A172 (cell line): ENCODE measurements at regions not wholly inside any gene's neighbourhood (a gene's known extent, or its start where the extent isn't known, plus 50 kb on each side); places are given as distances from the start of the nearest gene placed in this dataset.

ENCODE experiments used
- DNase-seq: peaks from one replicate; pipeline ENCODE4 v3.0.0-alpha.2; 2015; ENCODE audit warnings: low spot score

DNA sequence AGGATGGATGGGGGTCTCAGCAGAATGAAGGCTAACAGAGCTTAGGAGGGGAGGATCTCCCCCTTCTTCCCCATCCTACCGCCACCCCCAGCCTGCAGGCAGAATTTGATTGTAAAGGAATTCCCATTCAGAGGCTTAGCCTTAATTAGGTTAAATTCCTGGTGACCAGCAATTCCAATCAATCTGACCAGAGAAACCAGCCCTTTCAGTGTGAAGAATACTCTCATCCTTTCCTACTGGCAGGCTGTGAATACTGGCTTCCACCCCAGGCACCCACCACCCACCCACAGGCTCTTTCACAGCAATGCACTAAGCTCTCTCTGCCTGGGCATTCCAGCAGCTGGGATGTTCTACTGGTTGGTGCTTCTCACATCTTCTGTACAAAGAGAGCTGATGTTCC is 137.9 kb upstream of the LYZL1 start:
- no peak for DNase-seq

DNA sequence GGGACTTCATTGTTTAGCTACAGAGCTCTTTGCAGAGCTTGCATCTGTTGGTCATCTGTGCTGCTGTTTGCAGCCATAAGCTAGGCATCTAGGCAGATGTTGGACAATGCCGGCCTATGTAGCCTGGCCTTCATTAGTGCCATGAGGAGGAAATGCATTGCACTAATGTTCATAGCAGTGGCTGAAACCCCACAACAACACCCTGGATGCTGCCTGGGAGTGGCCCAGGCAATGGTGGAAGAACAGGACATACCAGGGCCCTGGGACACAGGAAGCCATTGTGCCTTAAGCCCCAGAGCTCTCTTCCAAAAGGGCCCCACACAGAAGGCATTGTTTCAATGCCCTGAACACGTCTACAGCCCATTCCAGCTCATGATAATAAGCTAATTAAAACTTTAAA is 131.5 kb upstream of the LYZL1 start:
- DNase-seq = no peak

DNA sequence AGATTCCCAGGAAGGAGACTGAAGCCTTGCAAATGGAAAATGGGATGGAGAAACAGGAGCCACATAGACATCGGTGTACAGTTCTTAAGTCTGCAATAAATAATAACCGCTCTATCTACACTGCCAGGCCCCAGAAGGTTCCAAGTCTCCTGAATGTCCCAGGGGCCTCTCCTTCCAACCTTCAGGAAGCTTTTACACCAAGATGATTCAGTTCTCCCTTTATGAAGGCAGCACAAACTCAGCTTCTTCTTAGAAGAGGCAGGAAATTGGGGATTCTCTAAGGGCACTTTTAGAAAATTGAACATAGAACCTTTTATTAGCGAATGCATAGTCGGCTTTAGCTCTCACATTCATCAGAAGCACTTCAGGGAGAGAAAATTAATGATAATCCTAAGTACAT is 130.8 kb upstream of the LYZL1 start:
- DNase-seq = no peak

DNA sequence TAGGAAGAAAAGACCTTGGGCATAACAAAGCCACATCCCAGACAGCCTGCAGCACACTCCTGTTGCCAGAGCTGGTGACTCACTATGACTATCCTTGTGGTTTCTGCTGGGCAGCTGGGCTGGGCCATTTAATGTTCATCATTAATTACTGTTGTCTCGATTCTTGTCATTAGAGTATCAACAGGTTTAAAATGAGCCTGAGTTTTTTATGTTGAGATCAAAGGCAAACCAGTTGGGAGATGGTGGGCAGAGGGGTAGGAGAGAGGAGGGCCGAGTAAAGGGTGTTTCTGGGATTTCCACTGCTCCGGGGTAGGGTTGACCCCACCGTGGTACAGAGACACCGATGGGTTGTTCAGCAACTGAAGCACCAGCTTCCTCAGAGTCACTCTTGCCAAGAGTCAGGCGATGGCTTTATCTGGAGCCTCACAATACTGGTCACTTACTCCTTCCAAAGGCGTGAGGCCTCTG is 128.7 kb upstream of the LYZL1 start:
- DNase-seq = peak; percentile 98

DNA sequence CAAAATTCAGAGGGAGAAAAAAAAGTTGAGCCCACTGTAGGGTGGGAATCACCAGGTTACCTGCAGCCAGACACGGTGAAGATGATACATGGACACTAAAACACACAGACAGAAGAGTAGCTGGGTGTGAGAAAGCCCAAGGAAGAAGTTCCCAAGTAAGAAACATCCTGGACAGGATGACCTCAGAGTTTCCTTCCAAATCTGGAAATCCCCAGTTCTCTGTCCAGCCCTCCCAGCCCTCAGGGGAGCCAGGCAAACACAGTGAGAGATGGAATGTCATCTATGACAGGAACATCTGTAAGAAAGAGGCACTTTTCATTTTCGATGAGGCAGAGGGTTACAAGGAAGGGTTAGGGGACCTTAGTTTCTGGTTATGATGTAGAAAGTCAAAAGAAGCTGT is 125.1 kb upstream of the LYZL1 start:
- peak; percentile 96 for DNase-seq

DNA sequence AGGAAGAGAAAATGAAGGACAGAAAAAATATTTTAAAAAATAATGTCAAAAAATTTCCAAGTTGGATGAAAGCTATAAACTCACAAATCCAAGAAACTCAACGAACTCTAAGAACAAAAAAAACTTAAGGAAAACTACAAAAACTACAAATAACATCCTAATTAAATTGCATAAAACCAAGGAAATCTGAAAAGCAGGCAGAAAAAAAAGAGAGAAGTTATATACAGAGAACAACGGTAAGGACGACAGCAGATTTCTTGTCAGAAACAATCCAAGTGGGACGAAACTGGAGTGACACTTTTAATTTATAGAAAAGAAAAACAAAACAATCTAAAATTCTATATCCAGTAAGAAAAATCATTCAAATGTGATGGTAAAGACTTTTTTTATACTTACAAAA is 122.2 kb upstream of the LYZL1 start:
- no peak for DNase-seq

DNA sequence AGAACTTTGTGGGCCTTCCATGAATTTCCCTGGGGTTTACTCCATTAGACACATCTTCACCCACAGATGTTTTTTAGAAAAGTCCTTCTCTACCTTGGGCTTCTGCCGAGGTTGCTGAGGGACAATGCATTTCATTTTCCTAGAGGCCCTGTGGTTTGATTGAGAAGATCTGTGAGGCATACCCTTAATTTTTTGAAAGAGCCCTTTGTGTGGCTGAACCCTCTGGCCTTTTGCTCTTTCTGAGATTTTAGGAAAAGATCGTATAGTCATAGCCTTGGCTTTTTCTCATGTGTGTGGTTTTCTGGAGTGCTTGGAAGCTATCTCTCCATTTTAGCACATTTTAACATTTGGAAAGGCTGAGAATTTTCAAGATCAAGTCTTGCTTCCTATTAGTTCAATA is 119.8 kb upstream of the LYZL1 start:
- DNase-seq = no peak

DNA sequence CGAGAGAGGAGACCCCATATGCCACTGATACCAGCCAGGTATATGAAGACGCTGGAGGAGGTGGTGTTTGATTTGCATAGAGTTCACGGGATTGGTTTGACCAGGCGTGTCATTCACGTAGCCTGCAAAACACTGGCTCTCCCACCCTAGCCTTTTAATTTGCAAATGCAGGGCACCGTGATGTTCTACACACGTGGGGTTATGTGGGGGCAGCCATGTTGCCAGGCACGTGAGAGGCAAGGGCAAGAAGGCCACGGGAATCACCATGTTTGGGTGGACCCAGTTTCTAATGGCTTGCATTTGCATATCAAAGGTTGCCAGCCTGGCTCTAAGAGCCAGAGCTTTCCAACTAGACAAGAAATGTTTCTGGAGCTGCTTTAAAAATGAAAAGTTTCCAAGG is 117.2 kb upstream of the LYZL1 start:
- no peak for DNase-seq

DNA sequence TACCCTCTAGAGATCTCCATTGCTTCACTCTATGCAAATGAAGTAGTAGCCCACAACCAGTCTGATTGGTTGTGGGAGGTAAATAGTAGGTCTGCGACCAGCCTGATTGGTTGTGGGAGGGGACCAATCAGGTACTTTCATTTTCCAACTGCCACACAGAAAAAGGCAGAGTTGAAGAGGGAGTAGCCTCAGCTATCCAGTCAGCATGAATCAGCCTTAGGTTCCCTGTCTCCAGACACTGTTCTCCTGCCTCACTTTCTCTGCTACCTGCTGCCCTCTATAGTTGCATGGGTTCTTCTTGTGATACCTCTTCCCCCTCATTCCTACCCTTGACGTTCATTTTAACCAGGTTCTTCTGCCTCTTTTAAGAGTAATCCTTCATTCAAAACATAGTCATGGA is 114.5 kb upstream of the LYZL1 start:
- DNase-seq = no peak

DNA sequence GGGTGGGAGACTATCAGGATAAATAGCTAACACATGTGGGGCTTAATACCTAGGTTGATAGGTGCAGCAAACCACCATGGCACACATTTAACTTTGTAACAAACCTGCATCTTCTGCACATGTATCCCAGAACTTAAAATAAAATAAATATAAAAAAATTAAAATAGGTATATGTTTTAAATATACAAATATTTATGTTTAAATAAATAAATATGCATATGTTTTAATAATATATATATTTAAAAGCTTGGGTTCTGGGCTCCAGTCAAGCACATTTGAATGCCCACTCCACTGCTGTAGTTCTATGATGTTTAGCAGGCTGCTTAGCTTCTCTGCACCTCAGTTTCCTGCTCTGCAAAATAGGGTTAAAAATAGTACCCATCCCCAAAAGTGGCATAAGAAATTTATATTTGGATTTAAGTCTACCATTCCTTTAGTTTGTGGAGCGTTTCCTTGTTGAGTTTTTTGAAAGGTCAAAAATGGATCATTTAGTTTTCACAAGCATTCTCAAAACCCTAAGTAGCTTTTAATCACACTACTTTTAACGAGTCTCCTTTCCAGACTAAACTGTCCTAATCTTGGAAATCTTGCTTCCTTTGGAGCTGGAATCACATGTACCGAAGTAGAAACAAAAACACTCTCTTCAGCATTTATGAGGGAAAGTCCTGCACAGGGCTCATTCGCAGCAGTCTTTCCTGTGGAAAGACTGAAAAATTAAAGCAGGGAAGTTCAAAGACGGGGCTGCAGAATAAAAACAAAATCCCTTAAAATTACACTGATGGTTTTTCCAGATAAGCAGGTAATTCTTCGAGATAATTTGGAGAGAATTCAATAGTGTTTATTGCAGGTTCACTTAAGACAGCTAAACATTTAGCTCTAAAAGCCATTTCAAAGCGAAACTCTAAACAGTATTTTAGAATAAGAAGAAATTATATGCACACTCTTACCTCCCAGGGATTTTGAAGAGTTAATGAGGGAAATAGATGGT is 111.7 kb upstream of the LYZL1 start:
- DNase-seq = no peak

DNA sequence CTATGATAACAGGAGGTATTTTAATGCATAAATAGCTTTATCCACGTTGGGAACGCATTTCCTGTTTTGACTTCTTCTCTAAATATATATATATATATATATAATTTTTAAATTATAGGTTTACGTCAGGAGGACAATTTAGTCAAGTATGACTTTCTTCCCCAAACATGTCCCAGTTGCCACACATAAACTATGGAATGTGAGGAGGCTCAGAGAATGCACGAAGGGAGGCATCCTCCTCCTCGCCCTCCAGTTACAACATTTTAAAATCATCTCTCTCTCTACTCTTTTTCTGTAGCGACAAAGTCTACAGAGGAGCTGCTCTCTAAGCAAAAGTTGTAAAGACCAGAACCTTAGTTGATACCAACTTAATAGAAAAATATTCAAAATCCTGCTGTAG is 106.9 kb upstream of the LYZL1 start:
- no peak for DNase-seq

DNA sequence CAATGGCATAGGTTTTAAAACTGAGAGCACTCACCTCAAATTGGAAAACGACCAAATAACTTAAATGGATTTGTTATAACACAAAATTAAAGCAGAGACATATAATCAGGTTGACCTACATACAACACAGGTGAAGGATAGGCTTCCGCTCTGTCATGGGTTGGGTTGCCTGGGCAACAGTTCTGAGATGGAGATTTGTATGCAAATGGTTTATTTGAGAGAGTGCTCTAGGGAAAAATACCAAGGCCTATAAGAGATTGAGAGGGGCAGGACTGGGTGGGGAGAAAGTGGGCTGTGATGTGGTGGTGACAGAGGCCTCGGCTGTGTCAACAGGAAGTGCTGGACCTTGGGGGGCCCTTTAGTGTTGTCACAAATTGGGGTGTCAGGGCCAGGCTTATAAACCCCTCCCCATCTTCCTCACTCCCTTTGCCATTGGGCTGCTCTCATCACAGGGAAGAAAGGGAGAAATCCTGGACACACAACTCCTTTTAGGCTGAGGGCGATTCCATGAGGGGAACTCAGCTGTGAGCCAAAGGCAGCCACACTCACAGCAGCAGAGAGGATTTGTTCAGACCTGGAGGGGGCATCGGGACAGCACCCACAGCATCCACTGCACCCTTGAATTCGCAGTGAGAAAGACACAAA is 105.4 kb upstream of the LYZL1 start:
- no peak for DNase-seq

DNA sequence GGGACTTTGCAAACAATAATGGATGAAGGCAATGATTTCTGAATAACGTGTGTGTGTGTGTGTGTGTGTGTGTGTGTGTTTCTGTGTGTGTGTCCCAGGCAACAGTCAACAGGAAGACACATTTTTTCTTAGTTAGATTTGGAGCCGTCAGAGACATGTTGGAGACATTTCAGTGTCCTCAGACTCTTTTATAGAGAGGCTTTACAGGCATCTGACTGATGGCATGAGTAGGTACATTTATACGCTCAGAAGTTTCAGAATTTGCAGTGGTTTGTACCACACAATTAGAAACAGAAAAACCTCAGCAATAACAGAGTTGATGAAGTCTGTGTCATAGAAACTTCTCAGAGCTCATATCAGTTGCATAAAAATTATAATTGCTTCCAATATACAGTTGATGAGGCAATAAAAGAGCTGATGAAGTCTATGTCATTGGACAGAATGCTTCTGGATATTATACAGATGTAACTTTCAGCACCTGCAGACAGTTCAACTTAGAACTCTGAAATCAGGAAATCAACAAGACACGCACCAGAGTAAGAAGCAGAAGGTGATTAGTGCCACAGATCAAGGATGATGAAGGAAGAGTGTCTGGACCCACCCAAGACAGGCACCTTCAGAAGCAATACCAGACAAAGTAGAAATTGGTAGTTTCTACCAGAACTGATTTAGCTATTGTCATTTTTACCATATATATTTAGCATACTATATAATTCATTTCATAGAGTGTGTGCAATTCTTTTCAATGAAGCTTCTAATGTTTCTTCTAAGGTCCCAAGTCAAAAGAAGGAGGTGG is 104.5 kb upstream of the LYZL1 start:
- no peak for DNase-seq

DNA sequence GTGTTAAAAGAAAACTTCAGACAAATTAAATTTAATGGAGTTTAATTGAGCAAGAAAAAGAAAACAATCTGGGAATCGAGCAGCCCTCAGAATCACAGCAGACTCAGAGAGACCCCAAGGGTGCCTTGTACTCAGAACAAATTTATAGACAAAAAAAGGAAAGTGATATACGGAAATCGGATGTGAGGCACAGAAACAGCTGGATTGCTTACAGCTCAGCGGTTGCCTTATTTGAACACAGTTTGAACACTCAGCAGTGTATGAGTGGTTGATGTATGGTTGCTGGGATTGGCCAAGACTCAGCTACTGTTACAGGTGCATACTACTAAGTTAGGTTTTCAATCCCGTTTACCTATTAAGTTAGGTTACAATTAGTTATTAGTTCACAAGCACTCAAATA is 103.8 kb upstream of the LYZL1 start:
- no peak for DNase-seq

DNA sequence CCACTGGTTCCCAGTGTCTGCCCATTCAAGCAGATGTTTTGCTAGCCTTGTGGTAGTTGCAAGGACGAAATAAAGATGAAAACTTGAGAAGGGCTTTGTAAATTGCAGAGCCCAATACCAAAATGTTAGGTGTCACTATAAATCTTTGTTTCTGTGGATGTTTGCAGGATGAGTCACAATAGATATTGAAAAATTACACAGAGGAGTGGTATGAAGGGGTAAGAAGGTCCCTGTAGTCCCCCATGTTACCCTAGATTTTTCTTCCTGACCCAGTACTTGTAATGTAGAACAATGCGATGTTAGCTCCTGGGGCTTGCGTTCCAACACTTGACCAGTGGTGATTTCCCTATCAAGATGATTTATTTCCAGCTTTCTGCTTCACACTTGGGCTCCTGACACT is 102.6 kb upstream of the LYZL1 start:
- DNase-seq = peak; percentile 87

DNA sequence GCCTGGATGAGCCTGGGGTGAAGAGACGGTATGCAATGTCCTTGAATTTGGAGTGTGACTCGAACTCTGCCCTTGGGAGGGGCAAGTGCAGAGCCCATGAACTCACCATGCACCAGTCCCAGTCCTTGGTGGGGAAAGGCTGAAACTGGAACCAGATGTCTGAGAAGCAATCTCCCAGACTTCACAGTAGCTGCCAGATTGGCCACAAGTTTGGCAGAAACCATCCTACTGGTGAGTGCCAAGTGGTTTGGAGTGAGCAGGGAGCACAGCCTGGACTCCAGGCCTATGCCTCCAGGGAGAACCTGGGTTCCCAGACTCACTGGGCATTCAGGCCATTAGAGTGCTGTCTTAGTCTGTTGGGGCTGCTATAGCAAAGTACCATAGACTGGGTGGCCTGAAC is 99.6 kb upstream of the LYZL1 start:
- DNase-seq = no peak

DNA sequence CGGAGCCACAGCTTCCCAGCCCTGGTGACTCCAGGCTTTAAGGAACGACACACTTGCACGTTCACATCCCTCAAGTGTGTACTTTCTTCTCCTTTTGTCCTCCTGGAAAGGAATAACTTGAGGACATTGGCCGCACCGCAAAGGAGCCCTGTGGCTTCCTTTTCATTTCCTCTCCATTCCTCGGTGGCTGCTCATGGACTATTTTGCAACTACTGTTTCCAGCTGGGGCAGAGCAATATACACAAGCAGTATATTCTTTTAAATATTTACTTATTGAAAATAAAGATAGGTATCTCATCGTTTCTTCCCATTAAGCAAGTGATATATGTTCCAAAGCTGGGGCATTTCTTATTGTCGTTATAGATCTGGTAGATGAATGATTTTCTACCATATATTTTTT is 97.2 kb upstream of the LYZL1 start:
- DNase-seq = no peak

DNA sequence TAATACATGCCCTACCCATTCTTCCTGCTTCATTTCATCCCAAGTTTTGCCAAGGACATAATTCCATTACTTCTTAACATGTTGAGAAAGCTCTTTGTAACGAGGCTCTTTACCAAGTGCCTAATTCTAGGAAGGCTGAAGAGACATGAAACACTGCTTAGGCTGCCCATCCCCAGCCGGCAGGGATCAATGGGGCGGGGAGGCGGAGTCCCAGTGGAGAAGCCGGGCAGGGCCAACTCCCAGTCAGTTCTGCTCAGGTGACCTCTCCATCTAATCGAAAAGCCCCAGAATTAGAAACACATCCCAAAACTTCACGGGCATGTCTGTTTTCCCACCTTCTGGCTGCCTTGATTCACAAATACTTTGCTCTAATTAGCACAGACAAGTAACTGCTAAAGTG is 89.5 kb upstream of the LYZL1 start:
- no peak for DNase-seq

DNA sequence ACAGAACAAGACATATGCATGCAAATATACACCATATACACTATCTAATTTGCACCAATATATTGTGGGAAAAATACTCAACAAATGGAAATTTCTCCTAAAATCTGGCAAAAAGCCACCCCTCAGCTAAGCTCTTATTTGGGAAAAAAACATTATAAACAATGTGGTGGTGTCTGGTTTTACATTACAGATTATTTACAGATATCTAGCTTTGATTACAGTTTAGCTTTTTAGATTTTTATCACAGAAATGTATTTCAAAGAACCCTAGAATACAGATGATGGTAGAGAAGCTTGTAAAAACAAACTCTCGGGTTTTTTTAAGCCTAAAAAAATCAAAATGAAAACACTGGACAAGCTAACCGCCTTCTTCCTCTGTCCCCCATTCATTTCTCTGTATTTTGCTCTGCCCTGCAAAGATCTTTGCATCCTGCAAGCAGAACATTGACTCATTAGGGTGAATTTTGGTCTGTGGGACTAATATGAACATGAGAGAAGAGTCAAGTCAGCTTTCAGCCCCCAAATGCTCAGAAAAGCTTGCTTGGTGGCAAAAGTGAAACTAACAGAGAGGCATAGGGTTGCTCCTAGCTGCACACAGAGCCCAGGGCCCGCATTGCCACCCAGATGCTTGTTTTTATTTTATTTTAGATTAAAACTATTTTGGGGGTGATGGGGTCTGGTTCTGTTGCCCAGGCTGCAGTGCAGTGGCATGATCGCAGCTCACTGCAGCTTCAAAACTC is 88.8 kb upstream of the LYZL1 start:
- no peak for DNase-seq

DNA sequence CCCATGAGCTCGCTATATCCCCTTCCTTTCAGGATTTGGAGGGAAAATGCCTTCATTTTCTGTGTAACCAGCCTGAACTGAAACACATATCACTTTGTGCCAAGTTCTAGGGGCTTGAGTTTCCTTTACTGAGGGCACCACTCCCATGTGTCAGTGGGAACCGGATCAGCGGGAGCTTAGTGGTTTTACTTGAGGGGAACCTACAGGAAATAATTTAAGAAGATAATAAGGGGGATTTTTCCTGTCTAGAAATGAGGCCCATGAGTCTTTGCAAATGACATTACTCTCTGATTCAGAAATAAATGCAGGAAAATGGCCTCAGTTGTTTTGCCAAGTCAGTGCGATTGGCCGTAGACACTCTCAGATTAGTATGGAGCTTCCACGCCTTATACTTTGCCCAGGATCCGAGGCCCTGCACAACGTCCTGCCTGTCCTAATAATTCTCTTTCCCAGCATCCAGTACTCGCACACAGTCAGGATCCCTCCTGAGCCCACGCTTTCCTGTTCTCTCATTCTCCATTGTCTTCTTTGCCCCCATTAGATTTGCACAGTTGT is 86.4 kb upstream of the LYZL1 start:
- no peak for DNase-seq

DNA sequence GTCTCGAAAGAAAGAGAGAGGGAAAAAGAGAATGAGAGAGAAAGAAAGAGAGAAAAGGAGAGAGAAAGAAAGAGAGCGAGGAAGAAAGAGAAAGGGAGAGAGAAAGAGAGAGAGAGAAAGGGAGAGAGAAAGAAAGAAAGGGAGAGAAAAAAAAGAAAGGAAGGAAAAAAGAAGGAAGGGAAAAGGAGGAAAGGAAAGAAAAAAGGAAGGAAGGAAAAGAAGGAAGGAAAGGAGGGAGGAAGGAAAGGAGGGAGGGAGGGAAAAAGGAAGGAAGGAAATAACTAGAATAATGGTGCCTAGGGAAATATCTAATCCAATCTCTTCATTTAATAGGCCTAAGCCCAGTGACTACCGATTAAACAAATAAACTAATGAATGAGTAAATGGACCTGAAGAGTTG is 85.4 kb upstream of the LYZL1 start:
- DNase-seq = no peak
